ENCODE measurements at regions not wholly inside any gene's neighbourhood (a gene's known extent, or its start where the extent isn't known, plus 50 kb on each side); places are given as distances from the start of the nearest gene placed in this dataset.

DNA sequence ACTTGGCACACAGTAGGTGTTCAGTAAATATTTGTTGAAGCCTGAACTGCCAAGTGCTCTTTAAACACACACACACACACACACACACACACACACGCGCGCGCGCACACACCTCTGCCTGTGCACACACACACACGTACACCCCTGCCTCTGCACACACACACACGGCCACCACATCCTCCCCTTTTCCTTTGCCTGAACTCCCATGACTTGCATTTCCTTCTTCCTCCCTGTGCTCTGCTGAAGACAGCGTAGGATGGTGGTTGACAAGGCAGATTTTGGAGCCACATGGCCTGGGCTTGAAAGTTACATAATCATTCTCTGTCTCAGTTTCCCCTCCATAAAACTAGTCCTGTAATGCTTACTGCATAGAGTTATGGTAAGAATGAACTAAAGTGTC lies 712.3 kb downstream of the PTPRU start:
- H3K27me3 ChIP-seq = peaks cover 0 to 31% of the 10 kb centered on the region in 2 donors
- no peaks in the 10 kb centered on the region for H3K4me1 ChIP-seq
- no peak overlapping the region for H3K4me3 ChIP-seq
- TF ChIP-seq POLR2A (IDR thresholded peaks at IDR 0.05) (no peak), POLR2AphosphoS5 (IDR thresholded peaks at IDR 0.05) (no peak)
- TF ChIP-seq, protein P1, sequence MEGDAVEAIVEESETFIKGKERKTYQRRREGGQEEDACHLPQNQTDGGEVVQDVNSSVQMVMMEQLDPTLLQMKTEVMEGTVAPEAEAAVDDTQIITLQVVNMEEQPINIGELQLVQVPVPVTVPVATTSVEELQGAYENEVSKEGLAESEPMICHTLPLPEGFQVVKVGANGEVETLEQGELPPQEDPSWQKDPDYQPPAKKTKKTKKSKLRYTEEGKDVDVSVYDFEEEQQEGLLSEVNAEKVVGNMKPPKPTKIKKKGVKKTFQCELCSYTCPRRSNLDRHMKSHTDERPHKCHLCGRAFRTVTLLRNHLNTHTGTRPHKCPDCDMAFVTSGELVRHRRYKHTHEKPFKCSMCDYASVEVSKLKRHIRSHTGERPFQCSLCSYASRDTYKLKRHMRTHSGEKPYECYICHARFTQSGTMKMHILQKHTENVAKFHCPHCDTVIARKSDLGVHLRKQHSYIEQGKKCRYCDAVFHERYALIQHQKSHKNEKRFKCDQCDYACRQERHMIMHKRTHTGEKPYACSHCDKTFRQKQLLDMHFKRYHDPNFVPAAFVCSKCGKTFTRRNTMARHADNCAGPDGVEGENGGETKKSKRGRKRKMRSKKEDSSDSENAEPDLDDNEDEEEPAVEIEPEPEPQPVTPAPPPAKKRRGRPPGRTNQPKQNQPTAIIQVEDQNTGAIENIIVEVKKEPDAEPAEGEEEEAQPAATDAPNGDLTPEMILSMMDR (IDR thresholded peaks at IDR 0.05) = no peak
- no peak overlapping the region for H3K27ac ChIP-seq
- intact Hi-C loops (cut with DNase I; ENCODE audit: low total_unique reads) = no loop called here
- H3K36me3 ChIP-seq = no peaks in the 10 kb centered on the region
- DNase-seq (ENCODE audit: low spot score in 2 of 2) = no peak
- peaks cover 0 to 9% of the 10 kb centered on the region in 2 donors for H3K9me3 ChIP-seq

DNA sequence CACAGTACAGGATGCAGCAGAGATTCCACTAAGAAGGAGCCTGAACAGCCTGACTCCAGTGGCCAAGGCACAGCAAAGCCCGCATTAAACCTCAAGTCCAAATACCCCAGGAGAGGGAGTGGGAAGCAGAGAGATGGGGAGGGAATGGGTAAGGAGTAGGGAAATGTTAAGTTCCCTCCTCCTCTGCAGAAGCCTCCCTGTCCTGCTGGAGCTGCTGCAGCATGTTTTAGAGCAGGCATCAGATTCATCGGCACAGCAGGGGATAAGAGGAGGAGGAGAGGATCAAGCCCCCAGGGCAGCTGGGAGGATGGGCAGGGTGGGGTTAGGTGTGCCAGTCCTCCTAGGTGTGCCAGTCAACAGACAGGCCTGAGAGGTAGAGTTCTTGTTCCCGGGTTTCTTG lies 709.7 kb downstream of the PTPRU start:
- Histone ChIP-seq H3K9me3 (peaks cover 0 to 6% of the 10 kb centered on the region in 2 donors), H3K4me1 (no peaks in the 10 kb centered on the region), H3K27ac (no peak overlapping the region), H3K4me3 (no peak overlapping the region), H3K36me3 (no peaks in the 10 kb centered on the region), H3K27me3 (peaks cover 0 to 49% of the 10 kb centered on the region in 2 donors)
- TF ChIP-seq POLR2AphosphoS5 (IDR thresholded peaks at IDR 0.05) (no peak), POLR2A (IDR thresholded peaks at IDR 0.05) (no peak)
- TF ChIP-seq, protein P1 (IDR thresholded peaks at IDR 0.05) = no peak
- no peak for DNase-seq (ENCODE audit: low spot score in 2 of 2)
- intact Hi-C loops (cut with DNase I; ENCODE audit: low total_unique reads) = no loop called here

DNA sequence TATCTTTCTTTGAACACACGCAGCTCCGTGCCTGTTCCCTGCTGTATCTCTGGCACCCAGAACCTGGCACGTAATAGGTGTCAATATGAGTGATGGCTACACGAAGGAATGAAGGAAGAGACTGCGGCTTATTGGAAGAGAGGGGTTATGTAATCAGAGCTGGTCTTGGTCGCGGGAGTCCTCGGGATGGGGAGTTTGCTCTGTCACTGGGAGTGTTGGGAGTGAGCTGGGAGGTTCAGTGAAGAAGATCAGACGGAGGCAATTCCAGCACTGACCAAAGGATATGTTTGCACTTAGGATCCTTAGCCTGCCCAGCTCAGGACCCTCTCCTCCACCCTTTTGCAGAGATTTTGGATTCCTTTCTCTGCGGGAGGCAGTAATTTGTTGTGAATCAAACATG lies 709.1 kb downstream of the PTPRU start:
- no peak overlapping the region for H3K4me3 ChIP-seq
- H3K9me3 ChIP-seq = no peaks in the 10 kb centered on the region
- no peaks in the 10 kb centered on the region for H3K36me3 ChIP-seq
- intact Hi-C loops (cut with DNase I; ENCODE audit: low total_unique reads) = no loop called here
- no peaks in the 10 kb centered on the region for H3K4me1 ChIP-seq
- TF ChIP-seq, protein P1 (IDR thresholded peaks at IDR 0.05) = no peak
- TF ChIP-seq POLR2A (IDR thresholded peaks at IDR 0.05) (no peak), POLR2AphosphoS5 (IDR thresholded peaks at IDR 0.05) (no peak)
- no peak for DNase-seq (ENCODE audit: low spot score in 2 of 2)
- H3K27ac ChIP-seq = no peak overlapping the region
- H3K27me3 ChIP-seq = peaks cover 0 to 56% of the 10 kb centered on the region in 2 donors

DNA sequence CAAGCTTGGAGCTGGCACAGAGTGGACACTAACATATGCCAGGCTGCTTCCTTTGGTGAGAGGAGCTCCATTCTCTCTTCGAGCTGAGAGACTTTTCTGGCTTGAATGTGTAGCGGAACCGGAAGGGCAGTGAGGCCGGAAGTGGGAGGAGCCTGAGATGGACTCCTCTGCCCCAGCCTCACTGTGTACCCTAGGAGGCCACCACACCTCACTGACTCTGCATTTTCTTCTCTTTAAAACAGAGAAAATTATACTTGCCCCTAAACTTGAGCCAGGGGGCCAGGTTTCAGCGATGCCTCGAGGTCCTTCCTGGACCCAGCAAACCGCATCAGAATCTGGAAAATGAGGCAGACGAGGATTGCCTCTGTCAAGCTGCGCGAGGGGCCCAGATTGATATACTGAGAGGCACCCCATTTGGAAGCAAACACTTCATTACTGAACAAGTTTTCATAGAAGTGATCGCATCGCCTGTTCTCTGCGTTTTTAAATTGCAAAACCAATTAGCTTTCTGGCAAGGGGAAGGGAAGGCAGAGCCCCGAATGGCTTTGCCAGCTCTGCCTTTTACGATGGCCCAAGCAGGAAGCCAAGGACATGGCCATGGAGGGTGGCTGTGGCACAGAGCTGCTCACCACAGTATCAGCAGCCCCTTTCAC lies 708.1 kb downstream of the PTPRU start:
- H3K4me3 ChIP-seq = no peak overlapping the region
- H3K4me1 ChIP-seq = no peaks in the 10 kb centered on the region
- intact Hi-C loops (cut with DNase I; ENCODE audit: low total_unique reads) = no loop called here
- no peak for TF ChIP-seq POLR2AphosphoS5 (IDR thresholded peaks at IDR 0.05)
- no peak for TF ChIP-seq POLR2A (IDR thresholded peaks at IDR 0.05)
- TF ChIP-seq, protein P1 (IDR thresholded peaks at IDR 0.05) = no peak
- H3K27ac ChIP-seq = no peak overlapping the region
- no peaks in the 10 kb centered on the region for H3K9me3 ChIP-seq
- peaks cover 0 to 66% of the 10 kb centered on the region in 2 donors for H3K27me3 ChIP-seq
- no peak for DNase-seq (ENCODE audit: low spot score in 2 of 2)
- H3K36me3 ChIP-seq = no peaks in the 10 kb centered on the region

DNA sequence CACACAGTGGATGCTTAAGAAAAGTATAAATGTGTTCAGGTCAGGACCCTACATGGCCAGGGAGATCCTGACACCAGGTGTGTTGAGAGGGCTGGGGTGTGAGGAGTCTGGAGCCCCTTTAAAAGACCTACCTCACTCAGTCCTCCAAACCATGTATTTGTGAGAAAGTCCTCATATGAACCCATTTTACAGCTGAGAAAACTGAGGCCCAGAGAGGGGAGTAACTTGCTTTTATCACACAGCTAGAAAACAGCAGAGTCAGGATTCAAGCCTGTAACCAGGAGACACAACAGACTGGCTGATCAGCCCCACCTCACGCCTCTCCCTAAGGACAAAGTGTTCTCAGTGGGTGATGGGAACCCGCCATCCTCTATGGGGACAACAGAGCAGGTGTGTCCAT lies 706.7 kb downstream of the PTPRU start:
- peaks cover 0 to 58% of the 10 kb centered on the region in 2 donors for H3K27me3 ChIP-seq
- H3K36me3 ChIP-seq = no peaks in the 10 kb centered on the region
- intact Hi-C loops (cut with DNase I; ENCODE audit: low total_unique reads) = no loop called here
- no peaks in the 10 kb centered on the region for H3K4me1 ChIP-seq
- no peak for DNase-seq (ENCODE audit: low spot score in 2 of 2)
- H3K27ac ChIP-seq = no peak overlapping the region
- H3K9me3 ChIP-seq = no peaks in the 10 kb centered on the region
- H3K4me3 ChIP-seq = no peak overlapping the region
- TF ChIP-seq POLR2AphosphoS5 (IDR thresholded peaks at IDR 0.05) = no peak
- TF ChIP-seq POLR2A (IDR thresholded peaks at IDR 0.05) = no peak
- TF ChIP-seq, protein P1 (IDR thresholded peaks at IDR 0.05) = no peak
